H1 (cell line): ENCODE measurements at regions not wholly inside any gene's neighbourhood (a gene's known extent, or its start where the extent isn't known, plus 50 kb on each side); places are given as distances from the start of the nearest gene placed in this dataset.

Experiments
- CHD1 ChIP-seq: IDR thresholded peaks from 2 replicates; pipeline ENCODE4 v1.6.1; 2012; ENCODE audit warnings: low read depth, low read length, improper control_type of control experiment
- CTCF ChIP-seq, 3 experiments: IDR thresholded peaks; 1 replicate in 2 of 3; 2 replicates in 1 of 3; pipeline versions ENCODE4 v1.5.1 to v1.6.1; 2011; ENCODE audit warnings: low read length in 3 of 3, mild to moderate bottlenecking in 3 of 3, inconsistent platforms in 2 of 3, low read depth in 1 of 3, moderate library complexity in 1 of 3; ENCODE audit not compliant: insufficient read depth in 1 of 3; ENCODE audit errors: control extremely low read depth in 1 of 3
- EGR1 ChIP-seq: IDR thresholded peaks from 2 replicates; pipeline ENCODE4 v1.6.1; 2011; ENCODE audit warnings: low read depth, low read length, borderline replicate concordance
- EZH2 ChIP-seq: fragments of 200-600 bp; sonication (generic); IDR thresholded peaks from 2 replicates; pipeline ENCODE4 v1.7.1; 2012; ENCODE audit warnings: low read depth, mild to moderate bottlenecking, moderate library complexity, low read length, inconsistent platforms; ENCODE audit not compliant: severe bottlenecking
- GABPA ChIP-seq: IDR thresholded peaks from 2 replicates; pipeline ENCODE4 v1.6.1; 2011; ENCODE audit warnings: mild to moderate bottlenecking, low read length, moderate library complexity, borderline replicate concordance; ENCODE audit not compliant: insufficient read depth
- KDM1A ChIP-seq: fragments of 200-600, 300-600 bp; sonication (generic); IDR thresholded peaks from 2 replicates; pipeline ENCODE4 v1.7.1; 2016; ENCODE audit warnings: mild to moderate bottlenecking, low read length, borderline replicate concordance
- KDM5A ChIP-seq: fragments of 200-600 bp; IDR thresholded peaks from 2 replicates; pipeline ENCODE4 v1.7.1; 2012; ENCODE audit warnings: mild to moderate bottlenecking, low read length, inconsistent platforms, mixed read lengths
- POLR2A ChIP-seq, 2 experiments: IDR thresholded peaks; 1 replicate in 1 of 2; 2 replicates in 1 of 2; pipeline ENCODE4 v1.6.1; 2011; ENCODE audit warnings: low read depth in 2 of 2, low read length in 2 of 2, mild to moderate bottlenecking in 2 of 2; ENCODE audit errors: control extremely low read depth in 1 of 2
- RXRA ChIP-seq: IDR thresholded peaks from 2 replicates; pipeline ENCODE4 v1.6.1; 2011; ENCODE audit warnings: low read depth, mild to moderate bottlenecking, low read length, moderate library complexity; ENCODE audit not compliant: insufficient read depth
- SP1 ChIP-seq: IDR thresholded peaks from 2 replicates; pipeline ENCODE4 v1.6.1; 2011; ENCODE audit warnings: low read depth, low read length
- SUZ12 ChIP-seq: fragments of 200-600 bp; sonication (generic); IDR thresholded peaks from 2 replicates; pipeline ENCODE4 v1.6.1; 2012; ENCODE audit warnings: mild to moderate bottlenecking, inconsistent platforms, low read length, moderate library complexity, mixed read lengths

GRCh38 chr14:86596024-86596423, 1066.1 kb downstream of the FLRT2 start:
- TF ChIP-seq CTCF (IDR thresholded peaks at IDR 0.05; ENCODE audit: control extremely low read depth in 1 of 3, insufficient read depth in 1 of 3, low read depth in 1 of 3, low read length in 3 of 3) (no peak), SUZ12 (no peak), KDM5A (no peak), RXRA (no peak), POLR2A (IDR thresholded peaks at IDR 0.05; ENCODE audit: control extremely low read depth in 1 of 2, low read depth in 2 of 2, low read length in 2 of 2) (no peak), SP1 (no peak), GABPA (no peak), KDM1A (no peak), EZH2 (no peak), CHD1 (no peak), EGR1 (no peak)
